ENCODE measurements at regions not wholly inside any gene's neighbourhood (a gene's known extent, or its start where the extent isn't known, plus 50 kb on each side); places are given as distances from the start of the nearest gene placed in this dataset.

DNA sequence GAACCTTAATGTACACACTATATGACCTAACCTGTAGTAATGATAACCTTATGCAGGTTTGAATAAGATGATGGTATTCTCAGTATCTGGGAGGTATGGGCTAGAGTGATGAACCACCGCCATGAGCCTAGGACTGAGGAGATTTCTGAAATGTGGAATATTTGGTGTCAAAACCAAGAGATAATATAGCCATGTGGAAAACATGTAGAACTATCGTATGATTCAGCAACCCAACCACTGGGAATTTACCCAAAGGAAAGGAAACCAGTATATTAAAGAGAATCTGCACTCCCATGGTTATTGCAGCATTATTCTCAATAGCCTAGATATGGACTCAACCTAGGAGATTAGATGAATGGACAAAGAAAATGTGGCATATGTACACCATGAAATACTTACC, 271.7 kb upstream of the BTG1 start:
- Histone ChIP-seq H3K9me3 (no peaks in the 10 kb centered on the region), H3K27ac (no peak overlapping the region), H3K4me1 (no peaks in the 10 kb centered on the region), H3K4me3 (no peak overlapping the region), H3K27me3 (ENCODE audit: low read depth) (no peaks in the 10 kb centered on the region), H3K36me3 (no peaks in the 10 kb centered on the region)
- no peak for ATAC-seq
- TF ChIP-seq, protein P1, sequence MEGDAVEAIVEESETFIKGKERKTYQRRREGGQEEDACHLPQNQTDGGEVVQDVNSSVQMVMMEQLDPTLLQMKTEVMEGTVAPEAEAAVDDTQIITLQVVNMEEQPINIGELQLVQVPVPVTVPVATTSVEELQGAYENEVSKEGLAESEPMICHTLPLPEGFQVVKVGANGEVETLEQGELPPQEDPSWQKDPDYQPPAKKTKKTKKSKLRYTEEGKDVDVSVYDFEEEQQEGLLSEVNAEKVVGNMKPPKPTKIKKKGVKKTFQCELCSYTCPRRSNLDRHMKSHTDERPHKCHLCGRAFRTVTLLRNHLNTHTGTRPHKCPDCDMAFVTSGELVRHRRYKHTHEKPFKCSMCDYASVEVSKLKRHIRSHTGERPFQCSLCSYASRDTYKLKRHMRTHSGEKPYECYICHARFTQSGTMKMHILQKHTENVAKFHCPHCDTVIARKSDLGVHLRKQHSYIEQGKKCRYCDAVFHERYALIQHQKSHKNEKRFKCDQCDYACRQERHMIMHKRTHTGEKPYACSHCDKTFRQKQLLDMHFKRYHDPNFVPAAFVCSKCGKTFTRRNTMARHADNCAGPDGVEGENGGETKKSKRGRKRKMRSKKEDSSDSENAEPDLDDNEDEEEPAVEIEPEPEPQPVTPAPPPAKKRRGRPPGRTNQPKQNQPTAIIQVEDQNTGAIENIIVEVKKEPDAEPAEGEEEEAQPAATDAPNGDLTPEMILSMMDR (IDR thresholded peaks at IDR 0.05) = no peak
- intact Hi-C loops (cut with DNase I) = no loop called here
- DNase-seq = no peak

DNA sequence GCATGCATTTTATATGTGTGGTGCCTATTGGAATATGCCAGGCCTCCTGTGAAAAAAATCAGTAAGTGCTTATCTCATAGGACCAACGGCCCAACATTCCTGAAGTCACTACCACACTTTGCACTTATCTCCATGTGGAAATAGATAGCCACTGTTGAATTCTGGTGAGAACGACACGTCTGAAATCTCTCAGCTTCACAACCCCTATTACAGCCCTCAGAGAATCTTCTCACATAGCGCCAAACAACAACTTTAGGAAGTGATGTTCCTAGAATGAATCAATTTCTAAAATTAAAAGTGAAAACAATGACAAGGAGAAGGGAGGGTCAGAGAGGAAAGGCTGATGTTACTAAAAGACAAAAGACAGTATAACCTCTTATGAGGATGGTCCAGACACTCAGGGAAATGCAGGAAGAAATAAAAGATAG, 270.8 kb upstream of the BTG1 start:
- DNase-seq (no peak), ATAC-seq (no peak)
- Histone ChIP-seq H3K4me1 (no peaks in the 10 kb centered on the region), H3K9me3 (no peaks in the 10 kb centered on the region), H3K4me3 (no peak overlapping the region), H3K27me3 (ENCODE audit: low read depth) (no peaks in the 10 kb centered on the region), H3K27ac (no peak overlapping the region), H3K36me3 (no peaks in the 10 kb centered on the region)
- intact Hi-C loops (cut with DNase I) = no loop called here
- TF ChIP-seq, protein P1 (IDR thresholded peaks at IDR 0.05) = no peak

DNA sequence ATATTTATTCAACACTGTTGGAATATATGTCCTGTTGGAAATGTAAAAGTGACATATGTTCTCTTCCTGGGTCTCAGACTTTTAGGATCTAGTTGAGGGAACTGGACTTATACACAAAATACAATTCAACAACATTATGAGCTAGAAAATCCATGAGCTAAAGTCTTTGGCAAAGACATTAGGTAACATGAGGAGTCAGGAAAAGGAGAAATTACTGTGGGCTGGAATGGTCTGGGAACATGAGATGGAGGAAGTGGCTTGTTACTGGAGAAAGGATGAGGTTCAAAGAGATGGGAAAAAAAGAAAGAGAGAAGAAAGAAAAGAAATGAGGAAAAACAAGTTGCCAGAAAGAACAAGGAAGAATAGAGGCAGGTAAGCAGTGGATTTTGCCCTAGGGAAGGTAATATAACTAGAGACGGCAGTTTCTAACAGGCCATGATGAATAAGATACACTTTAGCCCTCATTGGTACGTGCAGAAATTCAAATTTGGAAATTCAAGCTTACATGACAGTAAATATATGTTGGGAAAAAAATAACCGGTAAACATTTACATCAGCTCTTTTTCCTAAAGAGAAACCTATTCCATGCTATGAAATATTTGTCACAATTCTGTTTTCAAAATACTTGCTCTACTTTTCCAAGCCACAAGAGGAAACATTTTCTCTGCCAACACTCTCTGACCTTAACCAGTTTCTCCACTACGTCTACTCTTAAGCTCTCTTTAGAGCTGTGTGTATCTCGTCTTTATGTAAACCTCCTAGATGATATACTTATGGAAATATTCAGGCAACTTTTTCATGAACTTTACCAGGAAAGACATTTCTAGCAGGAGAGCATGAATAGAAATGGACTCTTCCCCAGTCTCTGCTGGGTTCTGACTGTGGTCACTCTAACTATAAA, 268.8 kb upstream of the BTG1 start:
- DNase-seq (no peak), ATAC-seq (no peak)
- Histone ChIP-seq H3K4me1 (no peaks in the 10 kb centered on the region), H3K27me3 (ENCODE audit: low read depth) (no peaks in the 10 kb centered on the region), H3K4me3 (no peak overlapping the region), H3K27ac (no peak overlapping the region), H3K36me3 (no peaks in the 10 kb centered on the region), H3K9me3 (no peaks in the 10 kb centered on the region)
- intact Hi-C loops (cut with DNase I) = no loop called here
- TF ChIP-seq, protein P1 (IDR thresholded peaks at IDR 0.05) = no peak

DNA sequence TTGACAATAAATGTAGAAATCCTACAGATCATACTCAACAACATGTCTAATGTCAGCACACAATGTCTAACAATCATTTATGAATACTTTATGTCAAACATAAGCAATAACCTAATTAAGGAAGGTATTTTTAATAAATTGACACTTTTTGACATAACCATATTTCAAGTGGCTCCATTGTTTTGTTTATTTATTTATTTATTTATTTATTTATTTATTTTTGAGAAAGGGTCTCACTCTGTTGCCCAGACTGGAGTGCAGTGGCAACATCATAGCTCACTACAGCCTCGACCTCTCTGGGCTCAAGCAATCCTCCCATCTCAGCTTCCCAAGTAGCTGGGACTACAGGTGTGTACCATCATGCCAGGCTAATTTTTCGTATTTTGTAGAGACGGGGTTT, 267.6 kb upstream of the BTG1 start:
- Histone ChIP-seq H3K4me3 (no peak overlapping the region), H3K27ac (no peak overlapping the region), H3K27me3 (ENCODE audit: low read depth) (no peaks in the 10 kb centered on the region), H3K9me3 (no peaks in the 10 kb centered on the region), H3K4me1 (no peaks in the 10 kb centered on the region), H3K36me3 (no peaks in the 10 kb centered on the region)
- ATAC-seq (no peak), DNase-seq (no peak)
- intact Hi-C loops (cut with DNase I) = no loop called here
- TF ChIP-seq, protein P1 (IDR thresholded peaks at IDR 0.05) = no peak

DNA sequence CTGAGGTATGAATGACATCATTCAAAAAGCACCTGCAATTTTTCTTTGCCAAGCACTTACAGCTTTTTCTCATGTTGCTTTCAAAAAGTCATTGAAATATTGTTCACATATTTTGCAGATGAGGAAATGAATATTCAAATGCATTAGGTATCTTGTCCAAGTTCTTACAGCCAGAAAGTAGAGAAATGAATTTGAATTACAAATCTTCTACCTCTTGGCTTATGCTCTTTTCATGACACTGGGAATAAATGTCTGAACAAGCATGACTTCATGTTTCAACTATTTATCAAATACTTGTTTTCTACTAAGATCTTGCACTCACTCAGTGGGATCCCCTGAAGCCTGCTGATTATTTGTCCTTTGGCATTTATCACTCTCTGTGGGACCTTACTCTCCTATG, 267.2 kb upstream of the BTG1 start:
- Histone ChIP-seq H3K27me3 (ENCODE audit: low read depth) (no peaks in the 10 kb centered on the region), H3K27ac (no peak overlapping the region), H3K4me3 (no peak overlapping the region), H3K4me1 (no peaks in the 10 kb centered on the region), H3K9me3 (no peaks in the 10 kb centered on the region), H3K36me3 (no peaks in the 10 kb centered on the region)
- TF ChIP-seq, protein P1 (IDR thresholded peaks at IDR 0.05) = no peak
- ATAC-seq = no peak
- intact Hi-C loops (cut with DNase I) = no loop called here
- DNase-seq = no peak

Measured in lower lobe of right lung (tissue), 2 donors.